ENCODE measurements at regions not wholly inside any gene's neighbourhood (a gene's known extent, or its start where the extent isn't known, plus 50 kb on each side); places are given as distances from the start of the nearest gene placed in this dataset.

GRCh38 chr13:31649766-31650165, 89.6 kb upstream of the RXFP2 start:
- no peak overlapping the region for H3K4me3 Mint-ChIP-seq
- H3K9me3 ChIP-seq (ENCODE audit: control insufficient read depth, low read length, poor library complexity, severe bottlenecking) = no peaks in the 10 kb centered on the region
- no peak overlapping the region for H3K27ac Mint-ChIP-seq
- DNase-seq (no peak), ATAC-seq (no peak)
- peaks cover 8% of the 10 kb centered on the region for H3K27me3 Mint-ChIP-seq
- H3K4me1 Mint-ChIP-seq = no peaks in the 10 kb centered on the region
- H3K36me3 Mint-ChIP-seq (ENCODE audit: low read depth) = peaks cover 3% of the 10 kb centered on the region

- DNase-seq = no peak
- H3K9me3 ChIP-seq (ENCODE audit: control insufficient read depth, low read length, poor library complexity, severe bottlenecking) = no peaks in the 10 kb centered on the region
- H3K27ac Mint-ChIP-seq = no peak overlapping the region
- H3K4me1 Mint-ChIP-seq = no peaks in the 10 kb centered on the region
- ATAC-seq = no peak
- no peaks in the 10 kb centered on the region for H3K27me3 Mint-ChIP-seq
- H3K36me3 Mint-ChIP-seq (ENCODE audit: low read depth) = peaks cover 3% of the 10 kb centered on the region
- H3K4me3 Mint-ChIP-seq = no peak overlapping the region
Observed at GRCh38 chr13:31653730-31654129, 85.6 kb upstream of the RXFP2 start.

- ATAC-seq (no peak), DNase-seq (no peak)
- Mint-ChIP-seq H3K27me3 (no peaks in the 10 kb centered on the region), H3K27ac (no peak overlapping the region), H3K36me3 (ENCODE audit: low read depth) (no peaks in the 10 kb centered on the region), H3K4me3 (no peak overlapping the region), H3K4me1 (no peaks in the 10 kb centered on the region)
- H3K9me3 ChIP-seq (ENCODE audit: control insufficient read depth, low read length, poor library complexity, severe bottlenecking) = peaks cover 3% of the 10 kb centered on the region
Observed at GRCh38 chr13:31663880-31664585, 75.3 kb upstream of the RXFP2 start.

GRCh38 chr13:31670831-31671617, 68.3 kb upstream of the RXFP2 start:
- no peak for DNase-seq
- no peaks in the 10 kb centered on the region for H3K36me3 Mint-ChIP-seq (ENCODE audit: low read depth)
- no peaks in the 10 kb centered on the region for H3K27me3 Mint-ChIP-seq
- no peaks in the 10 kb centered on the region for H3K4me1 Mint-ChIP-seq
- H3K27ac Mint-ChIP-seq = no peak overlapping the region
- no peak for ATAC-seq
- H3K4me3 Mint-ChIP-seq = no peak overlapping the region
- H3K9me3 ChIP-seq (ENCODE audit: control insufficient read depth, low read length, poor library complexity, severe bottlenecking) = no peaks in the 10 kb centered on the region

GRCh38 chr13:31674051-31674450, 65.3 kb upstream of the RXFP2 start:
- ATAC-seq = no peak
- no peaks in the 10 kb centered on the region for H3K9me3 ChIP-seq (ENCODE audit: control insufficient read depth, low read length, poor library complexity, severe bottlenecking)
- H3K27me3 Mint-ChIP-seq = no peaks in the 10 kb centered on the region
- no peaks in the 10 kb centered on the region for H3K4me1 Mint-ChIP-seq
- H3K27ac Mint-ChIP-seq = no peak overlapping the region
- no peak for DNase-seq
- H3K4me3 Mint-ChIP-seq = no peak overlapping the region
- H3K36me3 Mint-ChIP-seq (ENCODE audit: low read depth) = no peaks in the 10 kb centered on the region

- no peaks in the 10 kb centered on the region for H3K9me3 ChIP-seq (ENCODE audit: control insufficient read depth, low read length, poor library complexity, severe bottlenecking)
- Mint-ChIP-seq H3K27ac (no peak overlapping the region), H3K27me3 (no peaks in the 10 kb centered on the region), H3K36me3 (ENCODE audit: low read depth) (no peaks in the 10 kb centered on the region), H3K4me3 (no peak overlapping the region), H3K4me1 (no peaks in the 10 kb centered on the region)
- no peak for DNase-seq
- ATAC-seq = no peak
Observed at GRCh38 chr13:31675440-31675953, 63.8 kb upstream of the RXFP2 start.

- H3K9me3 ChIP-seq (ENCODE audit: control insufficient read depth, low read length, poor library complexity, severe bottlenecking) = no peaks in the 10 kb centered on the region
- ATAC-seq (no peak), DNase-seq (no peak)
- H3K4me3 Mint-ChIP-seq = no peak overlapping the region
- no peak overlapping the region for H3K27ac Mint-ChIP-seq
- peaks cover 27% of the 10 kb centered on the region for H3K27me3 Mint-ChIP-seq
- H3K4me1 Mint-ChIP-seq = no peaks in the 10 kb centered on the region
- no peaks in the 10 kb centered on the region for H3K36me3 Mint-ChIP-seq (ENCODE audit: low read depth)
Observed at GRCh38 chr13:31681133-31681532, 58.2 kb upstream of the RXFP2 start.

GRCh38 chr13:31684466-31684865, 54.9 kb upstream of the RXFP2 start:
- peaks cover 27% of the 10 kb centered on the region for H3K27me3 Mint-ChIP-seq
- no peaks in the 10 kb centered on the region for H3K9me3 ChIP-seq (ENCODE audit: control insufficient read depth, low read length, poor library complexity, severe bottlenecking)
- no peak for DNase-seq
- no peak for ATAC-seq
- no peak overlapping the region for H3K27ac Mint-ChIP-seq
- H3K36me3 Mint-ChIP-seq (ENCODE audit: low read depth) = no peaks in the 10 kb centered on the region
- no peak overlapping the region for H3K4me3 Mint-ChIP-seq
- no peaks in the 10 kb centered on the region for H3K4me1 Mint-ChIP-seq

- no peaks in the 10 kb centered on the region for H3K4me1 Mint-ChIP-seq
- H3K27ac Mint-ChIP-seq = no peak overlapping the region
- peaks cover 16% of the 10 kb centered on the region for H3K27me3 Mint-ChIP-seq
- H3K36me3 Mint-ChIP-seq (ENCODE audit: low read depth) = no peaks in the 10 kb centered on the region
- H3K4me3 Mint-ChIP-seq = no peak overlapping the region
- DNase-seq (no peak), ATAC-seq (no peak)
- no peaks in the 10 kb centered on the region for H3K9me3 ChIP-seq (ENCODE audit: control insufficient read depth, low read length, poor library complexity, severe bottlenecking)
Observed at GRCh38 chr13:31686670-31687425, 52.5 kb upstream of the RXFP2 start.

Data from T-helper 17 cell (primary cell).